ENCODE measurements at regions not wholly inside any gene's neighbourhood (a gene's known extent, or its start where the extent isn't known, plus 50 kb on each side); places are given as distances from the start of the nearest gene placed in this dataset.

DNA sequence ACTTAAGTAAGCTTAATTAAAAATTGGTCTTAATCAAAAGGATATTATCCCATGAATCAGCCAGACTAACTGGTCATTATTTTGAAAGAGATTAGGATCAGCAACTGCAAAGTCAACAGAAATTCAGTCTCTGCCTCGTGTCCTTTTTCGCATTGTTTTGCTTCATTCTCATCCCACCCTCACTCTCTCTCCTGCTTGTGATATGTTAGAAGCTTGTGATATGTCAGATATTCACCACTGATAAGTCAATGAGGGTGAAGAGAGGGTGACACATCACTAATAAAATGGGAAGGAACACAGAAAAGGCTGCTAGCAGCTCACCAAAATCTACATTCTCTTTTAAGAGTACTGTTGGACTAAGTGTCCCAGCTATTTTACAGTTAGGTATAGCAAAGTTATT, 146.1 kb downstream of the SUCNR1 start:
- H2AFZ ChIP-seq (ENCODE audit: low read length) = no peak overlapping the region

More for the DNA sequence above, 146.1 kb downstream of the SUCNR1 start:
- CTCF ChIA-PET (ENCODE audit: partially characterized antibody) = interaction anchor here (0.7 kb wide), 1 partner anchor 733 kb away, joined by 3 read pairs; no protein-coding TSS in a partner anchor
- Histone ChIP-seq H4K91ac (replicated peaks; ENCODE audit: insufficient read length, low read length) (no peak overlapping the region), H3K23ac (ENCODE audit: insufficient read length) (no peak overlapping the region), H3K4me3 (ENCODE audit: extremely low read depth in 1 of 4, insufficient read depth in 2 of 4, low read depth in 3 of 4, low read length in 4 of 4) (no peak overlapping the region), H2BK20ac (ENCODE audit: low read length) (no peak overlapping the region), H3K79me2 (ENCODE audit: control insufficient read depth in 1 of 2, insufficient read depth in 2 of 2, low read length in 2 of 2) (no peaks in the 10 kb centered on the region), H4K5ac (ENCODE audit: insufficient read length, low read depth, low read length) (no peak overlapping the region), H3K4ac (replicated peaks; ENCODE audit: insufficient read length, low read depth, low read length) (no peak overlapping the region), H3K27ac (ENCODE audit: low read depth, low read length) (no peak overlapping the region), H2BK15ac (ENCODE audit: low read length) (no peak overlapping the region), H2BK12ac (ENCODE audit: low read depth, low read length) (no peak overlapping the region), H4K8ac (ENCODE audit: extremely low read depth, insufficient read depth, low read length) (no peak overlapping the region), H3K4me2 (ENCODE audit: insufficient read depth in 1 of 2, low read depth in 2 of 2, low read length in 2 of 2) (no peak overlapping the region), H4K20me1 (replicated peaks in 1 of 2; ENCODE audit: control insufficient read depth in 1 of 2, insufficient read depth in 2 of 2, low read length in 2 of 2) (no peaks in the 10 kb centered on the region), H3K9me3 (ENCODE audit: insufficient read depth in 2 of 2, low read depth in 1 of 2, low read length in 1 of 2) (no peaks in the 10 kb centered on the region), H3K79me1 (ENCODE audit: low read depth, low read length) (no peaks in the 10 kb centered on the region), H3K4me1 (replicated peaks in 1 of 4; ENCODE audit: control insufficient read depth in 3 of 4, insufficient read depth in 4 of 4, low read length in 3 of 4) (no peaks in the 10 kb centered on the region), H2AK5ac (ENCODE audit: low read depth, low read length) (no peak overlapping the region), H2BK5ac (ENCODE audit: low read depth, low read length) (no peak overlapping the region), H3K27me3 (replicated peaks in 1 of 4; ENCODE audit: control insufficient read depth in 3 of 4, extremely low read depth in 1 of 4, insufficient read depth in 3 of 4, low read length in 3 of 4) (no peaks in the 10 kb centered on the region), H3K23me2 (ENCODE audit: low read depth, low read length) (no peaks in the 10 kb centered on the region), H3K36me3 (ENCODE audit: control insufficient read depth in 2 of 4, insufficient read depth in 4 of 4, low read length in 3 of 4) (no peaks in the 10 kb centered on the region), H3K18ac (ENCODE audit: extremely low read depth, low read length) (no peak overlapping the region), H3K14ac (ENCODE audit: insufficient read length) (no peak overlapping the region), H2BK120ac (replicated peaks; ENCODE audit: low read depth, low read length) (no peak overlapping the region), H3K56ac (replicated peaks; ENCODE audit: insufficient read length, low read depth, low read length) (no peak overlapping the region), H3K9ac (replicated peaks in 1 of 4; ENCODE audit: extremely low read depth in 1 of 4, low read depth in 3 of 4, low read length in 3 of 4) (no peak overlapping the region)
- FAIRE-seq (no peak), DNase-seq (ENCODE audit: low read depth in 1 of 2, low spot score in 2 of 2) (no peak)
- POLR2A ChIA-PET (ENCODE audit: partially characterized antibody) = interaction anchor here (0.8 kb wide), 1 partner anchor 250 kb away, joined by 3 read pairs; the partner anchor contains the start of gene MBNL1
- WGBS, 2 experiments (ENCODE audit: extremely low coverage in 1 of 2, insufficient coverage in 1 of 2, insufficient read length in 1 of 2, insufficient replicate concordance in 2 of 2, low coverage in 1 of 2, low lambda C conversion rate in 2 of 2, missing lambda C conversion rate in 1 of 2) = 97% methylated on average over 2 of the region's 2 CpGs; no CpG with 5 or more reads in 1 of the 2 experiments
- no peak for TF ChIP-seq RXRA (IDR thresholded peaks at IDR 0.05; ENCODE audit: insufficient read depth, low read depth, low read length)
